ENCODE measurements at regions not wholly inside any gene's neighbourhood (a gene's known extent, or its start where the extent isn't known, plus 50 kb on each side); places are given as distances from the start of the nearest gene placed in this dataset.

DNA sequence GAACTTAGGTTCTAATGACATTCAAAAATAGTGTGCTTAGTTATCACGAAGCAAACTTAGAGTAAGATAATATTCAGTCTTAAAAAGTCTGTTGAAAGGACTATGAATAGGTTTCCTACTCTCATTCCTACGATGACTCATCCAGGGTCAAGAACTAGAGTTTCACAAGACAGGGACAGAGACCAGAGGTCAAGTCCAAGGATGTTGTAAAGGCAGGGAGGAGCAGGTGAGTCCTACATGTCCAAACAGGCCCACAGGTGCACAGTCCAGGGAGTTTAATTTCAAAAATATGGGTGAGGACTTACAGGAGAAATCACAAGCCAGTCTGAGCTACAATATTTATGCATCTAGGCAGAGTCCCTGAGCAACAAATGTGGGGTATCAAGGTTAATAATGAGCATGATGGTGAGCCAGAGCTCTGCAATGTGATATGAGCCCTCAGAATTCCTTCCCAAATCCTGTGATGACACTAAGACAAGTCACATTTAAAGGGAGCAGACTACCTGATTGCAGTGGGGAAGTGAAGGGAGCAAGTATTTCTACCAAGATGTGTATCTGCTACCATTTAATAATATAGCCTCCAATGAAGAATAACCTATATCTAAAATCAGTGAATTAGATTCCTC lies 100.0 kb upstream of the NRIP1 start:
- no peak overlapping the region for H3K23ac ChIP-seq (ENCODE audit: insufficient read length, low read depth, low read length)
- no peak overlapping the region for H4K91ac ChIP-seq (ENCODE audit: insufficient read length, low read depth, low read length)
- H3K4ac ChIP-seq (ENCODE audit: low read depth, low read length), result no peak overlapping the region
- no peak overlapping the region for H3K9ac ChIP-seq (ENCODE audit: extremely low read depth, insufficient read length, low read length)
- no peak overlapping the region for H2BK20ac ChIP-seq (ENCODE audit: low read depth, low read length, poor library complexity, severe bottlenecking)
- H2BK5ac ChIP-seq (ENCODE audit: insufficient read length, low read length), result no peak overlapping the region
- no peaks in the 10 kb centered on the region for H3K79me2 ChIP-seq (ENCODE audit: insufficient read depth, low read length)
- H2BK120ac ChIP-seq (ENCODE audit: low read depth, low read length, poor library complexity, severe bottlenecking), result no peak overlapping the region
- H3K9me3 Mint-ChIP-seq, result peaks cover 0 to 4% of the 10 kb centered on the region in 2 experiments; a peak in 1 of 5 replicates
- H2AK5ac ChIP-seq (ENCODE audit: insufficient read length, low read length), result no peak overlapping the region
- H3K56ac ChIP-seq (ENCODE audit: insufficient read length, low read depth, low read length), result no peak overlapping the region
- TF ChIP-seq CTCF (conservative IDR thresholded peaks at IDR 0.05), result no peak
- H2BK12ac ChIP-seq (ENCODE audit: insufficient read length, low read depth, low read length), result no peak overlapping the region
- no peaks in the 10 kb centered on the region for H3K27me3 Mint-ChIP-seq (ENCODE audit: low read depth)
- no peak overlapping the region for H4K8ac ChIP-seq (replicated peaks; ENCODE audit: insufficient read length, low read depth, low read length)
- H3K27ac ChIP-seq (ENCODE audit: insufficient read length, low read depth, low read length), result no peak overlapping the region
- no peak overlapping the region for H3T11ph ChIP-seq (ENCODE audit: low read length)
- H3K27me3 ChIP-seq (ENCODE audit: insufficient read depth, low read length), result no peaks in the 10 kb centered on the region
- no peak overlapping the region for H4K5ac ChIP-seq (ENCODE audit: insufficient read length, low read depth, low read length)
- WGBS (ENCODE audit: extremely low coverage, insufficient read length, low lambda C conversion rate), result no CpG with 5 or more reads among the region's 2 CpGs
- H3K14ac ChIP-seq (ENCODE audit: insufficient read depth, low read length), result no peak overlapping the region
- H3K79me1 ChIP-seq (ENCODE audit: insufficient read depth, low read depth, low read length, poor library complexity, severe bottlenecking), result no peaks in the 10 kb centered on the region
- no peak overlapping the region for H2AFZ ChIP-seq (ENCODE audit: low read length)
- H4K20me1 ChIP-seq (ENCODE audit: control insufficient read depth, insufficient read depth, insufficient read length), result no peaks in the 10 kb centered on the region
- no peak overlapping the region for H3K4me3 Mint-ChIP-seq
- DNase-seq, result no peak
- H3K27ac Mint-ChIP-seq, result no peak overlapping the region
- H3K4me2 ChIP-seq (ENCODE audit: insufficient read depth, insufficient read length, low read length), result no peak overlapping the region
- no peaks in the 10 kb centered on the region for H3K4me1 Mint-ChIP-seq
- no peaks in the 10 kb centered on the region for H3K23me2 ChIP-seq (ENCODE audit: insufficient read length, low read depth, low read length, poor library complexity, severe bottlenecking)
- no peak overlapping the region for H3K18ac ChIP-seq (ENCODE audit: insufficient read length, low read depth, low read length)
- H3K9me3 ChIP-seq (ENCODE audit: control insufficient read depth, low read depth, low read length), result no peaks in the 10 kb centered on the region
- no peaks in the 10 kb centered on the region for H3K4me1 ChIP-seq (ENCODE audit: insufficient read depth, low read length)
- peaks cover 0 to 2% (median 0%) of the 10 kb centered on the region in 3 experiments; a peak in 3 of 7 replicates for H3K36me3 Mint-ChIP-seq (ENCODE audit: insufficient read depth in 1 of 3, low read depth in 3 of 3)
- no peak overlapping the region for H2BK15ac ChIP-seq (ENCODE audit: low read depth, low read length)
